ENCODE measurements at regions not wholly inside any gene's neighbourhood (a gene's known extent, or its start where the extent isn't known, plus 50 kb on each side); places are given as distances from the start of the nearest gene placed in this dataset.

- TF ChIP-seq CTCF (IDR thresholded peaks at IDR 0.05), result no peak
- no peak for TF ChIP-seq POLR2A (IDR thresholded peaks at IDR 0.05)
Measured at GRCh38 chr7:16211402-16211925, 209.9 kb downstream of the CRPPA start.

Data from thyroid gland (tissue), 4 donors.